ENCODE measurements at regions not wholly inside any gene's neighbourhood (a gene's known extent, or its start where the extent isn't known, plus 50 kb on each side); places are given as distances from the start of the nearest gene placed in this dataset.

DNA sequence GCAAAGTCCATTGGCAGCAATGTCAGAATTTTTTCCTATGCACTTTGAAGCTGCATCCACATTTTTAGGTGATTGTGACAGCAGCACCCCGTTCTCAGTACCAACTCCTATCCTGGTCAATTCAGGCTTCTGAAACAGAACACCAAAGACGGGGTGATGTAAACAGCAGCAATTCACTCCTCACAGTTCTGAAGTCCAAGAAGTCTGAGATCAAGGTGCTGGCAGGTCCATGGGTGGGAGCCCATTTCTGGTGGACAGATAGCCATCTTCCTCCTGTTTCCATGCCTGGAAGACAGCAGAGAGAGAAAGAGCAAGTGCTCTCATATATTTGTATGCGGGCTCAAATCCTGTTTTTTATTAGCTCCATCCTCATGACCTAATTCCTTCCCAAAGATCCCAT, 471.2 kb downstream of the BRD1 start:
- TF ChIP-seq, protein P1, sequence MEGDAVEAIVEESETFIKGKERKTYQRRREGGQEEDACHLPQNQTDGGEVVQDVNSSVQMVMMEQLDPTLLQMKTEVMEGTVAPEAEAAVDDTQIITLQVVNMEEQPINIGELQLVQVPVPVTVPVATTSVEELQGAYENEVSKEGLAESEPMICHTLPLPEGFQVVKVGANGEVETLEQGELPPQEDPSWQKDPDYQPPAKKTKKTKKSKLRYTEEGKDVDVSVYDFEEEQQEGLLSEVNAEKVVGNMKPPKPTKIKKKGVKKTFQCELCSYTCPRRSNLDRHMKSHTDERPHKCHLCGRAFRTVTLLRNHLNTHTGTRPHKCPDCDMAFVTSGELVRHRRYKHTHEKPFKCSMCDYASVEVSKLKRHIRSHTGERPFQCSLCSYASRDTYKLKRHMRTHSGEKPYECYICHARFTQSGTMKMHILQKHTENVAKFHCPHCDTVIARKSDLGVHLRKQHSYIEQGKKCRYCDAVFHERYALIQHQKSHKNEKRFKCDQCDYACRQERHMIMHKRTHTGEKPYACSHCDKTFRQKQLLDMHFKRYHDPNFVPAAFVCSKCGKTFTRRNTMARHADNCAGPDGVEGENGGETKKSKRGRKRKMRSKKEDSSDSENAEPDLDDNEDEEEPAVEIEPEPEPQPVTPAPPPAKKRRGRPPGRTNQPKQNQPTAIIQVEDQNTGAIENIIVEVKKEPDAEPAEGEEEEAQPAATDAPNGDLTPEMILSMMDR (IDR thresholded peaks at IDR 0.05; ENCODE audit: low read depth, low read length, poor library complexity, severe bottlenecking) = no peak
- TF ChIP-seq EZH2phosphoT487 (IDR thresholded peaks at IDR 0.05; ENCODE audit: borderline replicate concordance, low read length) = no peak
